B cell (primary cell): ENCODE measurements at regions not wholly inside any gene's neighbourhood (a gene's known extent, or its start where the extent isn't known, plus 50 kb on each side); places are given as distances from the start of the nearest gene placed in this dataset.

Source experiments
- ATAC-seq: fragments of 200-7000 bp; cut with Tn5 transposase; one replicate; pipeline ENCODE4 v1.10.0; 2021; ENCODE audit warnings: low read depth, mild to moderate bottlenecking, moderate number of reproducible peaks, moderate library complexity
- CTCF ChIA-PET: fragments of 350-600 bp; sonication (Branson Sonifier 250); formaldehyde crosslinking; loops from one replicate; lab custom pipeline; 2021; ENCODE audit warnings: antibody characterized with exemption, inconsistent platforms; lab: Charles Lee
- POLR2A ChIA-PET: fragments of 350-600 bp; sonication (Branson Sonifier 250); formaldehyde crosslinking; loops from one replicate; lab custom pipeline; 2021; ENCODE audit warnings: antibody characterized with exemption; lab: Charles Lee
- DNase-seq: peaks from one replicate; pipeline ENCODE4 v3.0.0; 2013
- H2AFZ ChIP-seq: 2 replicates; pipeline ENCODE4 v1.6.1; 2012; ENCODE audit warnings: mild to moderate bottlenecking, low read depth, low read length; ENCODE audit not compliant: insufficient read depth, poor library complexity, severe bottlenecking
- H3K27ac ChIP-seq, 2 donors: 1 replicate in 1 of 2; 2 replicates in 1 of 2; pipeline ENCODE4 v1.5.1; 2012 to 2013; ENCODE audit warnings: low read length in 2 of 2, mild to moderate bottlenecking in 2 of 2, moderate library complexity in 1 of 2
- H3K27me3 ChIP-seq, 4 experiments: fragments of 200-600 bp in 1 of 4; sonication (generic) in 1 of 4; replicated peaks in 1 of 4; 1 replicate in 2 of 4; 2 replicates in 2 of 4; pipeline versions ENCODE4 v1.6.1 to v1.7.0; 2013 to 2016; ENCODE audit warnings: low read length in 3 of 4, mild to moderate bottlenecking in 2 of 4, mixed read lengths in 1 of 4, moderate library complexity in 1 of 4; ENCODE audit not compliant: insufficient read depth in 4 of 4, control insufficient read depth in 3 of 4; ENCODE audit errors: control extremely low read depth in 1 of 4
- H3K36me3 ChIP-seq, 2 experiments: replicated peaks in 1 of 2; 1 replicate in 1 of 2; 2 replicates in 1 of 2; pipeline versions ENCODE4 v1.6.1 to v1.7.1; 2013; ENCODE audit warnings: low read length in 1 of 2; ENCODE audit not compliant: insufficient read depth in 2 of 2, control insufficient read depth in 1 of 2; ENCODE audit errors: control extremely low read depth in 1 of 2, extremely low read depth in 1 of 2
- H3K4me1 ChIP-seq, 2 donors: fragments of 200-600 bp in 1 of 2; sonication (generic) in 1 of 2; 1 replicate in 1 of 2; 2 replicates in 1 of 2; pipeline versions ENCODE4 v1.5.1 to v1.6.1; 2013 to 2017; ENCODE audit warnings: low read length in 2 of 2; ENCODE audit not compliant: control insufficient read depth in 2 of 2, insufficient read depth in 2 of 2
- H3K4me2 ChIP-seq: replicated peaks from 2 replicates; pipeline ENCODE3; 2012; ENCODE audit warnings: mild to moderate bottlenecking, low read depth, low read length; ENCODE audit not compliant: poor library complexity, severe bottlenecking
- H3K4me3 ChIP-seq, 5 experiments: fragments of 200-600 bp in 1 of 5; sonication (generic) in 1 of 5; 1 replicate in 3 of 5; 2 replicates in 2 of 5; pipeline versions ENCODE4 v1.5.1 to v1.7.0; 2011 to 2016; ENCODE audit warnings: low read length in 4 of 5, mild to moderate bottlenecking in 4 of 5, low read depth in 2 of 5, control low read depth in 1 of 5, moderate library complexity in 1 of 5; ENCODE audit not compliant: insufficient read depth in 1 of 5; ENCODE audit errors: control extremely low read depth in 1 of 5, extremely low read depth in 1 of 5
- H3K79me2 ChIP-seq: fragments of 200-600 bp; sonication (generic); one replicate; pipeline ENCODE4 v1.6.0; 2016; ENCODE audit warnings: low read length; ENCODE audit not compliant: control insufficient read depth, insufficient read depth
- H3K9ac ChIP-seq: fragments of 200-600 bp; sonication (generic); 2 replicates; pipeline ENCODE4 v1.6.1; 2017; ENCODE audit warnings: mild to moderate bottlenecking, low read length, moderate library complexity
- H3K9me3 ChIP-seq, 3 donors: one replicate each; pipeline versions ENCODE4 v1.6.1 to v1.7.1; 2013; ENCODE audit warnings: low read length in 2 of 3; ENCODE audit not compliant: control insufficient read depth in 2 of 3, insufficient read depth in 1 of 3; ENCODE audit errors: control extremely low read depth in 1 of 3
- H4K20me1 ChIP-seq: 2 replicates; pipeline ENCODE4 v1.6.0; 2012; ENCODE audit warnings: mild to moderate bottlenecking, low read length; ENCODE audit not compliant: insufficient read depth, control insufficient read depth, poor library complexity, severe bottlenecking
- H3K27ac Mint-ChIP-seq: one replicate; pipeline ENCODE4 v1.8.0; 2021; ENCODE audit warnings: mixed read lengths
- H3K27me3 Mint-ChIP-seq: one replicate; pipeline ENCODE4 v1.8.0; 2021; ENCODE audit warnings: mixed read lengths
- H3K4me1 Mint-ChIP-seq: one replicate; pipeline ENCODE4 v1.8.0; 2021; ENCODE audit warnings: mixed read lengths
- H3K4me3 Mint-ChIP-seq: one replicate; pipeline ENCODE4 v1.8.0; 2021; ENCODE audit warnings: mixed read lengths
- H3K9me3 Mint-ChIP-seq: one replicate; pipeline ENCODE4 v1.8.0; 2022; ENCODE audit warnings: mixed read lengths; ENCODE audit not compliant: insufficient read depth
- CTCF ChIP-seq: fragments of 200-600 bp; IDR thresholded peaks from one replicate; pipeline ENCODE4 v1.8.0; 2022; ENCODE audit warnings: antibody characterized with exemption, mild to moderate bottlenecking
- EZH2 ChIP-seq: IDR thresholded peaks from 2 replicates; pipeline ENCODE4 v1.6.1; 2012; ENCODE audit warnings: borderline replicate concordance, low read depth, mild to moderate bottlenecking, moderate library complexity, low read length; ENCODE audit not compliant: insufficient read depth, poor library complexity, severe bottlenecking
- WGBS: methylation state at CpG from one replicate; pipeline ENCODE4 v1.1.5; 2013; ENCODE audit warnings: missing lambda C conversion rate; ENCODE audit not compliant: insufficient coverage; 5-methylcytosine and 5-hydroxymethylcytosine counted together
- intact Hi-C: fragments of 100-400 bp; cut with micrococcal nuclease; formaldehyde crosslinking; loops from one replicate; pipeline ENCODE4 v1.10.0; 2022

GRCh38 chr9:89799766-89800165 lies 195.0 kb downstream of the GADD45G start:
- Histone ChIP-seq H3K9me3 (no peaks in the 10 kb centered on the region), H3K27me3 (no peaks in the 10 kb centered on the region), H3K79me2 (no peaks in the 10 kb centered on the region), H3K36me3 (no peaks in the 10 kb centered on the region), H3K4me1 (no peaks in the 10 kb centered on the region), H2AFZ (no peak overlapping the region), H3K9ac (no peak overlapping the region), H3K4me3 (no peak overlapping the region), H3K27ac (no peak overlapping the region), H3K4me2 (no peak overlapping the region), H4K20me1 (no peaks in the 10 kb centered on the region)
- 28% methylated on average over 3 of the region's 3 CpGs for WGBS
- no peak overlapping the region for H3K27ac Mint-ChIP-seq
- intact Hi-C loops, result no loop called here
- DNase-seq (no peak), ATAC-seq (no peak)
- H3K27me3 Mint-ChIP-seq, result peaks cover 2% of the 10 kb centered on the region
- H3K4me1 Mint-ChIP-seq, result no peaks in the 10 kb centered on the region
- no peaks in the 10 kb centered on the region for H3K9me3 Mint-ChIP-seq
- no peak overlapping the region for H3K4me3 Mint-ChIP-seq
- ChIA-PET CTCF (no interaction called here), POLR2A (no interaction called here)
- TF ChIP-seq CTCF, result no peak
- TF ChIP-seq EZH2, result no peak

- H3K9ac ChIP-seq, result no peak overlapping the region
- no peak overlapping the region for H3K4me2 ChIP-seq
- ChIA-PET CTCF (no interaction called here), POLR2A (no interaction called here)
- H3K9me3 ChIP-seq, result no peaks in the 10 kb centered on the region
- no peak for TF ChIP-seq CTCF
- TF ChIP-seq EZH2, result no peak
- no peak overlapping the region for H3K4me3 ChIP-seq
- no peak overlapping the region for H3K27ac ChIP-seq
- 83% methylated on average over 2 of the region's 4 CpGs for WGBS
- H3K27me3 ChIP-seq, result no peaks in the 10 kb centered on the region
- ATAC-seq, result no peak
- intact Hi-C loops, result no loop called here
- H3K36me3 ChIP-seq, result no peaks in the 10 kb centered on the region
- no peaks in the 10 kb centered on the region for H3K4me1 ChIP-seq
- DNase-seq, result no peak
- H3K9me3 Mint-ChIP-seq, result no peaks in the 10 kb centered on the region
- peaks cover 2% of the 10 kb centered on the region for H3K27me3 Mint-ChIP-seq
- H3K27ac Mint-ChIP-seq, result no peak overlapping the region
- no peak overlapping the region for H2AFZ ChIP-seq
- no peaks in the 10 kb centered on the region for H3K4me1 Mint-ChIP-seq
- H4K20me1 ChIP-seq, result no peaks in the 10 kb centered on the region
- no peak overlapping the region for H3K4me3 Mint-ChIP-seq
- H3K79me2 ChIP-seq, result no peaks in the 10 kb centered on the region
Observed at GRCh38 chr9:89801341-89801740, 196.5 kb downstream of the GADD45G start.
